CD4-positive, alpha-beta memory T cell (primary cell): ENCODE measurements at regions not wholly inside any gene's neighbourhood (a gene's known extent, or its start where the extent isn't known, plus 50 kb on each side); places are given as distances from the start of the nearest gene placed in this dataset.
"Not testable (repeated sequence)": the region's sequence is repeated elsewhere in the genome, so short reads cannot be mapped to it uniquely, and the experiment has no call there.

Experiments used
- CTCF ChIA-PET: fragments of 350-600 bp; sonication (Branson Sonifier 250); formaldehyde crosslinking; loops from one replicate; lab custom pipeline; 2021; ENCODE audit warnings: inconsistent platforms; ENCODE audit not compliant: partially characterized antibody; lab: Charles Lee
- POLR2A ChIA-PET: fragments of 350-600 bp; sonication (Branson Sonifier 250); formaldehyde crosslinking; loops from one replicate; lab custom pipeline; 2021; ENCODE audit not compliant: partially characterized antibody; lab: Charles Lee
- DNase-seq, 5 donors: peaks; one replicate each; pipeline versions ENCODE4 v3.0.0 to v3.0.0-alpha.2; 2020 to 2022; ENCODE audit warnings: mixed read lengths in 1 of 5
- H3K27ac ChIP-seq: one replicate; pipeline ENCODE4 v1.7.0; 2013; ENCODE audit warnings: low read depth, low read length
- H3K27me3 ChIP-seq: 2 replicates; pipeline ENCODE4 v1.7.0; 2013; ENCODE audit warnings: mild to moderate bottlenecking, low read length, moderate library complexity; ENCODE audit not compliant: insufficient read depth
- H3K36me3 ChIP-seq: 2 replicates; pipeline ENCODE4 v1.7.0; 2013; ENCODE audit warnings: mild to moderate bottlenecking, low read length, moderate library complexity; ENCODE audit not compliant: insufficient read depth
- H3K4me1 ChIP-seq: 2 replicates; pipeline ENCODE4 v1.7.0; 2013; ENCODE audit warnings: mild to moderate bottlenecking, low read length, moderate library complexity; ENCODE audit not compliant: insufficient read depth
- H3K4me3 ChIP-seq, 2 donors: one replicate each; pipeline ENCODE4 v1.7.0; 2013; ENCODE audit warnings: low read length in 2 of 2, mild to moderate bottlenecking in 1 of 2
- H3K9me3 ChIP-seq, 2 donors: one replicate each; pipeline ENCODE4 v1.7.0; 2013; ENCODE audit warnings: low read length in 2 of 2, control low read depth in 1 of 2; ENCODE audit not compliant: control insufficient read depth in 1 of 2
- H3K27ac Mint-ChIP-seq, 7 donors: one replicate each; pipeline ENCODE4 v1.8.0; 2020 to 2021; ENCODE audit warnings: mixed read lengths in 7 of 7, mild to moderate bottlenecking in 6 of 7, inconsistent platforms in 3 of 7, moderate library complexity in 3 of 7
- H3K27me3 Mint-ChIP-seq, 2 donors: one replicate each; pipeline ENCODE4 v1.8.0; 2020 to 2021; ENCODE audit warnings: mixed read lengths in 2 of 2
- H3K36me3 Mint-ChIP-seq, 2 donors: one replicate each; pipeline ENCODE4 v1.8.0; 2020 to 2021; ENCODE audit warnings: mixed read lengths in 2 of 2, inconsistent platforms in 1 of 2, mild to moderate bottlenecking in 1 of 2
- H3K4me1 Mint-ChIP-seq, 4 donors: one replicate each; pipeline ENCODE4 v1.8.0; 2020 to 2021; ENCODE audit warnings: mixed read lengths in 4 of 4, mild to moderate bottlenecking in 1 of 4
- H3K4me3 Mint-ChIP-seq, 8 donors: one replicate each; pipeline ENCODE4 v1.8.0; 2020 to 2021; ENCODE audit warnings: mixed read lengths in 8 of 8, mild to moderate bottlenecking in 7 of 8, moderate library complexity in 6 of 8, inconsistent platforms in 3 of 8
- H3K9me3 Mint-ChIP-seq, 8 donors: one replicate each; pipeline ENCODE4 v1.8.0; 2020 to 2021; ENCODE audit warnings: mixed read lengths in 8 of 8, mild to moderate bottlenecking in 5 of 8, inconsistent platforms in 3 of 8, moderate library complexity in 1 of 8
- intact Hi-C: fragments of 100-400 bp; cut with micrococcal nuclease; formaldehyde crosslinking; loops from one replicate; pipeline ENCODE4 v1.15.1; 2023

- Histone ChIP-seq H3K27ac (no peak overlapping the region), H3K36me3 (no peaks in the 10 kb centered on the region), H3K27me3 (no peaks in the 10 kb centered on the region), H3K4me3 (no peak overlapping the region), H3K9me3 (no peaks in the 10 kb centered on the region), H3K4me1 (no peaks in the 10 kb centered on the region)
- no peak for DNase-seq
- Mint-ChIP-seq H3K27ac (no peak overlapping the region), H3K4me3 (no peak overlapping the region), H3K27me3 (no peaks in the 10 kb centered on the region), H3K36me3 (no peaks in the 10 kb centered on the region), H3K4me1 (no peaks in the 10 kb centered on the region), H3K9me3 (peaks cover 3 to 37% (median 15%) of the 10 kb centered on the region in 8 donors)
- POLR2A ChIA-PET: no interaction called here
- CTCF ChIA-PET: no interaction called here
- intact Hi-C loops: no loop called here
Observed at GRCh38 chr4:188658958-188659522, 519.8 kb downstream of the TRIML1 start.

GRCh38 chr4:188660796-188661195 is 521.6 kb downstream of the TRIML1 start:
- Histone ChIP-seq H3K36me3 (no peaks in the 10 kb centered on the region), H3K4me1 (no peaks in the 10 kb centered on the region), H3K27ac (no peak overlapping the region), H3K27me3 (no peaks in the 10 kb centered on the region), H3K4me3 (no peak overlapping the region), H3K9me3 (no peaks in the 10 kb centered on the region)
- POLR2A ChIA-PET: no interaction called here
- peaks cover 3 to 34% (median 14%) of the 10 kb centered on the region in 8 donors for H3K9me3 Mint-ChIP-seq
- H3K36me3 Mint-ChIP-seq: no peaks in the 10 kb centered on the region
- no peak overlapping the region for H3K4me3 Mint-ChIP-seq
- intact Hi-C loops: no loop called here
- no peaks in the 10 kb centered on the region for H3K27me3 Mint-ChIP-seq
- CTCF ChIA-PET: no interaction called here
- H3K27ac Mint-ChIP-seq: no peak overlapping the region
- DNase-seq: no peak
- no peaks in the 10 kb centered on the region for H3K4me1 Mint-ChIP-seq

- Histone ChIP-seq H3K4me3 (no peak overlapping the region), H3K27ac (no peak overlapping the region), H3K9me3 (no peaks in the 10 kb centered on the region), H3K27me3 (no peaks in the 10 kb centered on the region), H3K4me1 (no peaks in the 10 kb centered on the region), H3K36me3 (no peaks in the 10 kb centered on the region)
- ChIA-PET CTCF (no interaction called here), POLR2A (no interaction called here)
- intact Hi-C loops: no loop called here
- H3K27me3 Mint-ChIP-seq: no peaks in the 10 kb centered on the region
- no peak for DNase-seq
- H3K4me3 Mint-ChIP-seq: no peak overlapping the region
- H3K27ac Mint-ChIP-seq: no peak overlapping the region
- H3K9me3 Mint-ChIP-seq: peaks cover 0 to 33% (median 14%) of the 10 kb centered on the region in 8 donors
- no peaks in the 10 kb centered on the region for H3K36me3 Mint-ChIP-seq
- no peaks in the 10 kb centered on the region for H3K4me1 Mint-ChIP-seq
Observed at GRCh38 chr4:188661502-188661901, 522.3 kb downstream of the TRIML1 start.

GRCh38 chr4:188663369-188663768 is 524.1 kb downstream of the TRIML1 start:
- no peak overlapping the region for H3K27ac ChIP-seq
- intact Hi-C loops: no loop called here
- DNase-seq: no peak
- no peak overlapping the region for H3K4me3 ChIP-seq
- H3K4me1 Mint-ChIP-seq: no peaks in the 10 kb centered on the region
- no peaks in the 10 kb centered on the region for H3K36me3 Mint-ChIP-seq
- H3K27me3 Mint-ChIP-seq: no peaks in the 10 kb centered on the region
- no peak overlapping the region for H3K4me3 Mint-ChIP-seq
- ChIA-PET CTCF (no interaction called here), POLR2A (no interaction called here)
- no peaks in the 10 kb centered on the region for H3K36me3 ChIP-seq
- no peak overlapping the region for H3K27ac Mint-ChIP-seq
- H3K9me3 Mint-ChIP-seq: peaks cover 0 to 30% (median 10%) of the 10 kb centered on the region in 8 donors
- H3K9me3 ChIP-seq: no peaks in the 10 kb centered on the region
- H3K27me3 ChIP-seq: no peaks in the 10 kb centered on the region
- no peaks in the 10 kb centered on the region for H3K4me1 ChIP-seq

- ChIA-PET CTCF (no interaction called here), POLR2A (no interaction called here)
- Histone ChIP-seq H3K36me3 (no peaks in the 10 kb centered on the region), H3K27ac (no peak overlapping the region), H3K9me3 (no peaks in the 10 kb centered on the region), H3K4me3 (no peak overlapping the region), H3K4me1 (no peaks in the 10 kb centered on the region), H3K27me3 (no peaks in the 10 kb centered on the region)
- DNase-seq: no peak
- intact Hi-C loops: no loop called here
- Mint-ChIP-seq H3K4me3 (no peak overlapping the region), H3K27me3 (no peaks in the 10 kb centered on the region), H3K36me3 (no peaks in the 10 kb centered on the region), H3K4me1 (no peaks in the 10 kb centered on the region), H3K27ac (no peak overlapping the region), H3K9me3 (peaks cover 0 to 35% (median 9%) of the 10 kb centered on the region in 8 donors)
Observed at GRCh38 chr4:188665491-188666457, 526.5 kb downstream of the TRIML1 start.

GRCh38 chr4:188678691-188679090 is 539.5 kb downstream of the TRIML1 start:
- H3K27me3 ChIP-seq, H3K27ac Mint-ChIP-seq, H3K4me1 Mint-ChIP-seq, H3K36me3 Mint-ChIP-seq, H3K27ac ChIP-seq, H3K4me3 Mint-ChIP-seq, H3K4me1 ChIP-seq, H3K9me3 ChIP-seq, POLR2A ChIA-PET, H3K36me3 ChIP-seq, intact Hi-C loops, CTCF ChIA-PET, H3K4me3 ChIP-seq, H3K27me3 Mint-ChIP-seq, DNase-seq: not testable (repeated sequence)
- peaks cover 7 to 33% (median 26%) of the 10 kb centered on the region in 8 donors for H3K9me3 Mint-ChIP-seq

GRCh38 chr4:188680004-188680666 is 540.9 kb downstream of the TRIML1 start:
- H3K9me3 Mint-ChIP-seq: peaks cover 5 to 29% (median 20%) of the 10 kb centered on the region in 8 donors
- H3K4me1 Mint-ChIP-seq: no peaks in the 10 kb centered on the region
- Histone ChIP-seq H3K9me3 (no peaks in the 10 kb centered on the region), H3K27ac (no peak overlapping the region), H3K36me3 (no peaks in the 10 kb centered on the region), H3K27me3 (no peaks in the 10 kb centered on the region), H3K4me3 (no peak overlapping the region), H3K4me1 (no peaks in the 10 kb centered on the region)
- H3K27me3 Mint-ChIP-seq: no peaks in the 10 kb centered on the region
- H3K36me3 Mint-ChIP-seq: no peaks in the 10 kb centered on the region
- H3K4me3 Mint-ChIP-seq: no peak overlapping the region
- no peak overlapping the region for H3K27ac Mint-ChIP-seq
- DNase-seq: no peak
- CTCF ChIA-PET: no interaction called here
- POLR2A ChIA-PET: no interaction called here
- intact Hi-C loops: no loop called here
